ENCODE measurements at regions not wholly inside any gene's neighbourhood (a gene's known extent, or its start where the extent isn't known, plus 50 kb on each side); places are given as distances from the start of the nearest gene placed in this dataset.

DNA sequence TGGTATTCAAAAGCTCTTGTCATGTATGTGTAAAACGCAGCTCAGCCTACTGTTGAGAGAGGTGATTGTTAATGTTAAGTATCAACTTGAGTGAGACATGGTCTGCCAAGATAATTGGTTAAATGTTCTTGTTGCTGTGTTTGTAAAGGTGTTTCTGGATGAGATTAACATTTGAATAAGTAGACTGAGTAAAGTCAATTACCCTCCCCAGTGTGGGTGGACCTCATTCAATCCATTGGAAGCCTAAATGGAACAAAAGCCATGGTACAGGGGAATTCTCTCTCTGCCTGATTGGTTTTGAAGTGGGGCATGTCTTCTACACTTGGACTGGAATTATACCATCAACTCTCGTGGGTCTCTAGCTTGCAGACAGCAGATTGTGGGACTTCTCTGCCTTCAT is 63.8 kb upstream of the RERGL start:
- TF ChIP-seq, protein P1, sequence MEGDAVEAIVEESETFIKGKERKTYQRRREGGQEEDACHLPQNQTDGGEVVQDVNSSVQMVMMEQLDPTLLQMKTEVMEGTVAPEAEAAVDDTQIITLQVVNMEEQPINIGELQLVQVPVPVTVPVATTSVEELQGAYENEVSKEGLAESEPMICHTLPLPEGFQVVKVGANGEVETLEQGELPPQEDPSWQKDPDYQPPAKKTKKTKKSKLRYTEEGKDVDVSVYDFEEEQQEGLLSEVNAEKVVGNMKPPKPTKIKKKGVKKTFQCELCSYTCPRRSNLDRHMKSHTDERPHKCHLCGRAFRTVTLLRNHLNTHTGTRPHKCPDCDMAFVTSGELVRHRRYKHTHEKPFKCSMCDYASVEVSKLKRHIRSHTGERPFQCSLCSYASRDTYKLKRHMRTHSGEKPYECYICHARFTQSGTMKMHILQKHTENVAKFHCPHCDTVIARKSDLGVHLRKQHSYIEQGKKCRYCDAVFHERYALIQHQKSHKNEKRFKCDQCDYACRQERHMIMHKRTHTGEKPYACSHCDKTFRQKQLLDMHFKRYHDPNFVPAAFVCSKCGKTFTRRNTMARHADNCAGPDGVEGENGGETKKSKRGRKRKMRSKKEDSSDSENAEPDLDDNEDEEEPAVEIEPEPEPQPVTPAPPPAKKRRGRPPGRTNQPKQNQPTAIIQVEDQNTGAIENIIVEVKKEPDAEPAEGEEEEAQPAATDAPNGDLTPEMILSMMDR (optimal IDR thresholded peaks at IDR 0.05 in 1 of 3, IDR thresholded peaks at IDR 0.05 in 1 of 3, conservative IDR thresholded peaks at IDR 0.05 in 1 of 3; ENCODE audit: extremely low read depth in 1 of 3, insufficient read depth in 2 of 3, low read length in 3 of 3): no peak
- TF ChIP-seq EZH2 (IDR thresholded peaks at IDR 0.05; ENCODE audit: low read length): no peak

All from keratinocyte (primary cell).